HG03139 (cell line): ENCODE measurements at regions not wholly inside any gene's neighbourhood (a gene's known extent, or its start where the extent isn't known, plus 50 kb on each side); places are given as distances from the start of the nearest gene placed in this dataset.

Experiments used
- ATAC-seq: cut with Tn5 transposase; IDR thresholded peaks from one replicate; pipeline ENCODE4 v1.9.1; 2021; ENCODE audit not compliant: unreplicated experiment

DNA sequence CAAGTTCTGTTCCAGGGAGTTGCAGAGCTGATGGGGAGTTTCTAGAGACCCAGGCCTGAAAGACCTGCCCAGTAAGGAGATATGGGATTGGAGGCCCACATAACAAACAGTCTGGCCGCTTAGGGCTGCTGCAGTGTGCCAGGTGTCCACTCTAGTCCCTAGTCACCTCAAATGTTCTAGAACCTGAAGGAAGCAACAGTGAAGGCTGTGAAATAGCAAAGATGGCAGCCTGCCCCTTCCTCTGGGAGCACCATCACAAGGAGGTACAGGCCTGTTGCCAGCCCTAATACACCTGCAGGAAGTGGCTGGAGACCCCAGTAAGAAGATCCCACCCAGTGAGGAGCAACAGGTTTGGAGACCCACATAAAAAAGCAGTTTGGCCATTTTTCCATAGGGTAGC, 783.8 kb upstream of the EDIL3 start:
- no peak for ATAC-seq

DNA sequence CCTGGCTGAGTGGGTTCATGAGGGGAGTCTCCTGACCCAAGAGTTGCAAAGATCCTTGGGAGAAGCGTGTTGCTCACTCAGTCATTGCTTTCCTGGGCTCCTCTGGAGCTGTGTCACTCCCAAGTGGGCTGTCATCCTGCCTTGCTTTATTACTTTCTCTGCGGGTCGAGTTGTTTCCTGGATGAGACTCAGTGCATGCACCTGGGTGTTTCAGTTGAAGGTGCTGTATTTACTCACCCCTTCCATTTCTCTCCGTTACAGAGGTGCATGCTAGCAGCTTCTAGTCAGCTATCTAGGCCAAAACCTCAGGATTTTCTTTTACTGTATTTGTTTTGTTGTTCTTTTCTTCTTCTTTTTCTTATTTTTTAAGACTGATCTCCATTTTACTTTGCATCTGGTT, 785.5 kb upstream of the EDIL3 start:
- ATAC-seq = no peak

DNA sequence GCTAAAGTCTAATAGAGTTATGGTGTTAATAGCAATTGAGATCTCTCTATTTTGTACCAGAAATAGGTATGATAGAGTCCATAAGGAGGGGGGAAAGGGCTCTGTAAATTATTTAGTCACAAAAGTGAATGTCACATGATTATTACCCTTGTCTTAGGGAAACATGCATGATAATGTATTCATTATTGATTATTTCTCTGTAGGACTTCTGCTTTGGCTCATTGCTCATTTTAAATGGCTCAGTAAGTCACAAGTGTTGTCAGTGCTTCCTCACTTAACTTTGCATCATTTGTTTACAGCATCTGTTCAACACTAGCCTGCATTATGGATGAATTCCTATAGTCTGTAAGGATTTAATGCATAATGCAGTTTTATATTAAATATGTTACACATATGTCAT, 788.8 kb upstream of the EDIL3 start:
- ATAC-seq = no peak

DNA sequence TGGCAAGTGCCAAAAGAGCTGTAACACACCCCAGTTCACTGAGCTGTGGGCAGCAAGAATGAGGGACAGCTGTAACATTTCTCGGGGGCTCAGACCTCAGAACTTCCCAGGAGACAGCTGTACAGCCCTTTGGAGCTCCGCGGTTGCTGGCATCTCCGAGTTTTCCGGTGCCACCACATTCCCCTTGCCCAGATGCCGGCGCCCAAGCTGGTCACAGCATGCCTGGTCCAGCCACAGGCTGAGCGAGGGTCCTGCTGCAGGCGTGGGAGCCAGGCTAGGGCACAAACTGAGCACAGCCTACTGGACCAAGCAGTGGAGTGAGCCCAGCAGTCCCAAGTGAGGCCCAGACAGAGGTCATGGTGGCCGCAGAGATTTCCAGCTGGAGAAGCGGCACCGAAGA, 797.7 kb upstream of the EDIL3 start:
- ATAC-seq = no peak

DNA sequence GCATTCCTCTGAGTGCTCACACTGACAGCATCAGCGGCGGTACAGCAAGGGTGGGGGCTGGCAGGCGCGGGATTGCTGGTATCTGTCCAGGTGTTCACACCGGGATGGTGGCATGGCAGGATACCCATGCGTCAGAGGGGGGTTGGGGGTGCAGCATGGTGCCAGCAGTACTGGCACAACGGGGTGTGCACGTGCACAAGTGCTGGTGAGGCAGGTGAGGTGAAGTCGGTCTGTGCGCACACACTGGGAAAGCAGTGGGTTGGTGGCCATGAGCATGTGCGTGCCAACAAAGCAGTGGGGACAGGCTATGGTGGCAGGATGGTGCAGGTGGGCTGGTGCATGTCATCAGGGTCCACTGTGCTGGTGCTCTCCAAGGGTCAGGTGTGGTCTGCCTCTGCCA, 819.6 kb upstream of the EDIL3 start:
- ATAC-seq = no peak

DNA sequence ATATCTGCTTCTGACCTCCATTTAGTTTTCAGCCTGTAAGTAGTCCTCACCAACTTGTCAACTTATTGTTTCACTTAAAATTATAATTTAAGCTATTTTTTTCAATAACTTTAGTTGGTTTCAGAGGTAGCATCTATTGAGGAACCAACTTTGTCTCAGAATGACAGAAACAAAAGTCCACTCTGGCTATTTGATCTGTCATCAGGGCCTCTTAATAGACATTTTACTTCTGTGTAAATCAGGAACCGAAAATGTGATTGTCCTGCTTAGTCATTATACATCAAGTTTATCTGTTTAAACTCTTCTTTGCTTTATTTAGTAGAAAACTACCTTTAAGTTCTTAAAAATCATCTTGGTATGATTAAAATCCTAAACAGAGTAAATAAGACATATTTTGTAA, 820.8 kb upstream of the EDIL3 start:
- ATAC-seq = no peak

DNA sequence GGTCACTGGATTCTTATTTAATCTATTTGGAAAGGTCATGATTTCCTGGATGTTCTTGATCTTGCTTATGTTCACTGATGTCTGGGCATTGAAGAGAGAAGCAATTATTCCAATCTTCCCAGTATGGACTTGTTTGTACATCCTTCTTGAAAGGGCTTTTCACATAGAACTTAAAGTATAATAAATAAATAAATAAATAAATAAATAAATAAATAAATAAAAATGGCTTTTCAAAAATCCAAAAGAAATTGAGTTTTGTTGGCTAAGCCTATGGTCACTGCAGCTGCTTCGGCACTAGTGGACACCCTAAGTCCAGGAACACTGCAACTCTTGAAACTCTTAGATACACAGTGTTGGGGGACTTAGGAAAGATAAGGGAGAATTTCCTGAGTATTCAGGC, 840.7 kb upstream of the EDIL3 start:
- no peak for ATAC-seq

DNA sequence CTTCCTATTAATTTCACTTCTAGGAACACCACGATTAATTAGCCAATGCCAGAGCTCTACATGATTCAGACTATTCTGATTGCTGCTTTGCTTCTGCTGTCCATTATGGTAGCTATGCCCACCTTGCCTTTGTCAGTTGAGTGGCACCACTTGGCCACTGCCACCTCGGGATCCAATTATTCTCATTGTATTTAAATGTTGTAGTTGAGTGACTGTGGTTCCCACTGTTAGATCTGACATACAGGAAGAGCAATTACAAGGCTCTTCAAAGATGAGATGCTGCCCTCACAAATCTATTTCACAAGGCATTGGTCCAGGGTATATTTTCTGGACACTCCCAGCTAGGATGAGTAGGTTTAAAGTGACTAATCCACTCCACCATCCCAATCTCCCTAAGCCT, 864.5 kb upstream of the EDIL3 start:
- no peak for ATAC-seq

DNA sequence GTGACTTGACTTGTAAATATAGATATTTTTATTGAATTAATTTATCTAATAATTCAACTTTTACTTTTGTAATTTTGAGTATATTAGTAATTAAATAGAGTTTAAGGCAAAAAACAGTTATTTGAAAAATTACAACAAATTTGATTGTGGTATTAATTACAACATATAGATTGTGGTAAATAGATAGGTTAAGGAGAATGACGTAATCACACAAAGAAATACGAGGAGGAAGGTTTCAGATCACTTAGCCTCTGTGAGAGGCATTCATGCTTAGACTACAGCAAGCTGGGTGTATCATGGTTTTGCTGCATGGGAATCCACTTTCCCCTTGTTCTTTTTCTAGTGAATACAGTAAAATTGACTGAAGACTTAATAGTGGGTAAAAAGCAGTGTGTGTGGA, 878.4 kb upstream of the EDIL3 start:
- no peak for ATAC-seq

DNA sequence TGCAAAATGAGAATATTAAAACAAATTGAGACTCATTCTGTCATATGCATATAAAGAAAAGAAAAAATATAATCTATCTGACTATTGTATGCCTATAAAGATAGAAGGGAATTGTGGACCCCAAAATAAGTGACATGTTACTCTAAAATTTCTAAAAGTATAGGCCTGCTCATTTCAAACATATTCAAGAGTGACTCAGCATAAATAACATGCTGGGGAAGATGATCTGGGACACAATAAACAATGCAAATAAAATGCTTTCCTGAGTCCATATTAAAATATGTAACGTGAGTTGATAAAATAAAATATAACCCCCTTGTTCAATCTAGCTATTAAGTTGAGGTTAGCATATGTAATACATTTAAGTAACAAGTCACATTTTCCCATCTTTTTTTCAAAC, 882.0 kb upstream of the EDIL3 start:
- ATAC-seq = no peak

DNA sequence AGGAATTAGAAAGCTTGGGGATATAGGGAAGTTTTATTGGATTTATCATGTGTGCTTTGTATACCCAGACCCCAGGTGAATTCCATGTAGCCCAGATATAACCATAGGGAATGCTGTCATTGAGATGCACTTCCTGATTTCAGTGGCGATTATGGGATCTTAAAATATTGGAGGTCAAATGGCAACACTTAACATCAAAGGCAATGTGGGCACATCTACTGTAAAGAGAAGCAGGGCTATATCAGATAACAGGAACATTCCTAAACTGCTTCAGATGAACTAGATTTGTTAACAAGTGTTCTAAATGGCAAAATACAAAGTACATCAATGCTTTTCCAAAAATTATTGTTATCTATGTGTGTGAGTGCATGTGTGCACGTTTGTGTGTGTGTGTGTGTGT, 883.5 kb upstream of the EDIL3 start:
- no peak for ATAC-seq

DNA sequence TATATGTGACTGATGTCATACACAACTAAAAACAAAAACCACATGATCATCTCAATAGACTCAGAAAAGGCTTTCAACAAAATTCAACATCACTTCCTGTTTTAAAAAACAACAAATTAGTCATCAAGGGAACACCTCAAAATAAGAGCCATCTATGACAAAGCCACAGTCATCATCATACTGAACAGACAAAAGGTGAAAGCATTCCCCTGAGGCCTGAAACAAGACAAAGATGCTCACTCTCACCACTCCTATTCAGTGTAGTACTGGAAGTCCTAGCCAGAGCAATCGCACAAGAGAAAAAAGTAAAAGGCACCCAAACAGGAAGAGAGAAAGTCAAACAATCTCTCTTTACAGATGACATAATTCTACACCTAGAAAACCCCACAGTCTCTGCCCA, 893.5 kb upstream of the EDIL3 start:
- ATAC-seq = no peak

DNA sequence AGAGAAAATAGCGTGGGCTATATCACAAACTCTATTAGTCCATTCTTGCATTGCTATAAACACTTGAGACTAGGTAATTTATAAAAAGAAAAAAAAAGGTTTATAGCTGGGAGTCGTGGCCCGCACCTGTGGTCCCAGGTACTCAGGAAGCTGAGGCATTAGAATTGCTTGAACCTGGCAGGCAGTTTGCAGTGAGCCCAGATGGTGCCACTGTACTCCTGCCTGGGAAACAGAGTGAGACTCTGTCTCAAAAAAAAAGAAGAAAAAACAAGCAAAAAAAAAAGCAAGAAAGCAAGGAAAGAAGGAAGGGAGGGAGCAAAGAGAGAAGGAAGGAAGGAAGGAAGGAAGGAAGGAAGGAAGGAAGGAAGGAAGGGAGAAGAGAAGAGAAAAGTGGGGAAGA, 904.2 kb upstream of the EDIL3 start:
- no peak for ATAC-seq

DNA sequence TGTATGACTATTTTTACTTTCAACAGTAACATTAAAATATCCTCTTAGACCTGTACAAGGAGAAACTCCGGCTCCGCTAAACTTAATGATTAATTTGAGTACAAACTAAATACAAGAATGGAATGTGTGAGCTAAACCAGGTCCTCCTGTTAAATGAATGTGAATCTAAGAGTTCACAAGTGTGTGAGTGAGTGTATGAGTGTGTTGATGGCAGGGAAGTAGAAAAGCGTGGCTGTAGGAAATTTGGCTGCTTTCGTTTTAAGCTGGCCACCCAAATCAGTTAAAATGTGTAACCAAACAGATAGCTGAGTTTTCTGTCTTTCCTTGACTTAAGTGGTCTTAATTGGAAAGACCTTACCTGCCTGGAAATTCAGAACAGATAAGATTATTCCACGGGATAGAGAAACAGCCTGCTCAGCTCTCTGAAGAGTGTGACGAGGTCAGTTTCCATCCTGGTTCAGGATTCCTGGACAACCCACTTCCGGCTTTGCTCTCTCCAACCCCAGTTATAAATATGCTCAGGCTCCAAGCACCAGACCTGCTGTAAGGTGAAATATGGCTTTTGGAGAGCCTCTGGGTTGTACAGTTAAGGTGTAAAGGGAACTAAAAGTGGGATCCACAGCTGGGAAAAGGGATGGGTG, 908.6 kb upstream of the EDIL3 start:
- ATAC-seq = no peak

DNA sequence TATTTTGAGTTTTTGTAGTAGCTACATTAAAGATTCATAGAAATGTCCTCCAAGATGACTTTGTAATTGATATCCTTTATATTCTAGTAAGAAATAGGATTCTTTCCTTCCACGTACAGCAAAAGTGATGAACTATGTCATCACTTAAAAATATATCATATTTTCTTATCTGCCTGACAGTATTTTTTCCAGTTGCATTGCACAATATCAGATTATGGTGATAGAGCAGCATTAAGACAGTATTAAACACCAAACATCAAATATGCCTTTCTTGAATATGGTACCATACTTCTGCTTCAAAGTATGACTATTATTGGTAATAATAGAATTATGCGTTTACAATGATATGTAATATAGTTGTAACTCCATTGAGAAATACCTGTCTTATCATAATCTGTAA, 919.8 kb upstream of the EDIL3 start:
- ATAC-seq = no peak

DNA sequence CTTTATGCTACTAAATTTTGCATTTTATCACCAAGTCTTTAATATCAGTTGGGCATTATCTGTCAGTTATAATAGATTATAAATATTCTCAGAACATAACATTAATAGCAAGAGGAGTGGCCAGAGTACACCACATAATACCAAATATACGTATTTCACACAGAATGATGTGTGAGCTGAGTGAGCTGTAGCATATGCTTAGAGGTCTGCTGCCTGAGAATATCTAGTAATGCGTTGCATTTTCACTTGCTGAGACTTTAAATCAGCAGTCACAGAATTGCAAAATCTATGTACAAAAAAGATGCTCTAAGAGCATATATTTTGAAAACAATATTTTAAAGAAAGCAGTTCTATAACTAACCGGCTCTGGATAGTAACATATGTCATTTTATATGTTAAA, 921.1 kb upstream of the EDIL3 start:
- no peak for ATAC-seq

DNA sequence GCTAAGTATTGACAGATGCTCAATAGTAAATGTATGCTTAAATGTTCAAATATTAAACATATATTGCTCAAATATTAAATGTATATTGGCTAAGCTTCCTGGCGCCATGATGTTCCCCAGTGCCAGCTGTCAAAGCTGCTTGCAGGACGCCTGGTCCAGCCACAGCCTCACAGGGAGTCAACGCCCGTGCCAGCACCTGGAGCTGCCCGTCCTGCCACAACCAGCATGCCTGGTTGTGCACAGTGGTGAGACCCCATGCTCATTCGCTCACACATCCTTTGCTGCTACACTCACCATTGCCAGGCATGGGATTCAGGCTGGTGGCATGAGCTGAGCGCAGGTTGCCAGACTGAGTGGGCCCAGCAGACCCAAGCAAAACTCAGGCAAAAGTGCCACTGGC, 926.9 kb upstream of the EDIL3 start:
- no peak for ATAC-seq

DNA sequence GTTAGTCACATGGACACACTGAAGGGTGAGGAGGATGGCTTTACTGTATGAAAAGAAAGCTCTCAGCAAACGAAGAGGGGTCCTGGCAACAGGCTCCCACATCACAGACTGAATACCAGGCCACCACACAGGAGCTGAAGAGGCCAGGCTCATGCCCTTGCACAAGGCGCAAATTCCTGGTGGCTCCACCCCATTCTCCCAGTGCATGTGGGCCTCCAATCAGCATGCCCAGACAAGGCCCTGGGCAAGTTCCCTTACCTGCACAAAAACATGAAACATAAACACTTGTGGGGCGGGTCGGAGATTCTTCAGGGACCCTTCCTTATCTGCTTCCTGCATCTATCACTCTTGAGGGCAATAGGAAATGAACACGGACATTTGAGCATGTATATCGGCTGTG, 935.8 kb upstream of the EDIL3 start:
- ATAC-seq = no peak

DNA sequence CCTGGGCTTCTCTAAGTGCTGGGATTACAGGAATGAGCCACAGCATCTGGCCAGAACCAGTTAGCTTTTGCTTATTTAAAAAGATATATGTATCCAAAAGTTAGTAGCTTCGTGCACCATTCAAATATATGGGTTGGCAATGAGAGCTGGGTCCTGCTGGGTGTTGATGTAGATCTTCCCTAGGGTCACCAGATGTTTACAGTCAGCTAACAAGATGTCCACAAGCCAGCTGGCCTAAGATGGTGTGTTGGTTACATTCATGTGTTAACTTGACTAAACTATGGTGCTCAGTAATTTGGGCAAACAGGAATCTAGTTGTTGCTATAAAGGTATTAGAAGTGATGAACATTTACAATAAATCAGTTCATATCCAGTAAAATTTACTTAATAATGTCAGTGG, 948.6 kb upstream of the EDIL3 start:
- no peak for ATAC-seq

DNA sequence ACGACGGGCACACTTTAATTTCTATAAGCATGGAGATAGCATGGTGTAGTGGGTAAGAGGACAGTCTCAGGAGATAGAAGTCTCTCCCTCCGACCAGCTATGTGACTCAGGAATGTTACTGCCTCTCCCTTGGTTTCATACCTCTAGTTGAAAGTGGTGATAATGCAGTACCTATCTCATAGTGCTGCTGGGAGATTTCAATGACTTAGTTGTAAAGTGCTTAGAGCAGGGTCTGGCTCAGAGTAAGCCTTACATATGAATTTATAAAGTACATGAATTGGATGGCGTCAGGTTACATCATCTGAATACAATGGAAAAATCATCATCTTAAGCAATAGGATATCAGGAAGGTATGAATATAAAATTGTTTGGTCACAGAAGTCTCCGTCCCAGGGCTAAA, 952.8 kb upstream of the EDIL3 start:
- no peak for ATAC-seq

DNA sequence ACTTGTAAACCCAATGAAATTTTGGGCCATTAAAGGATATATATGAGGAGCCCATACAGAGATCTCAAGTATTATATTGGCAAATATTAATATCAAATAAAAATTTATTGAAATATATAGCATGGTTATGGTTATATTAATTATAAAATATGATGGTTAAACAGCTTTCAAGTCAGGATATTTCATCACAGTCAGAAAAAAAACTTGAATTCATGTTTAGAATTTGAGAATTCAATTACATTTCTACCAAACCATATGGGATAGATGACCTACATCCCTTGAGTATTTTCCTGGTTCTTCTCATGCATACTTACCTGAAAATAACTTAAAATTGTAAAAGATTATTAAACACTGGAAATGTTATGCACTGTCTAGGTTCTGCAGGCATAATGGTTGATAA, 956.1 kb upstream of the EDIL3 start:
- no peak for ATAC-seq

DNA sequence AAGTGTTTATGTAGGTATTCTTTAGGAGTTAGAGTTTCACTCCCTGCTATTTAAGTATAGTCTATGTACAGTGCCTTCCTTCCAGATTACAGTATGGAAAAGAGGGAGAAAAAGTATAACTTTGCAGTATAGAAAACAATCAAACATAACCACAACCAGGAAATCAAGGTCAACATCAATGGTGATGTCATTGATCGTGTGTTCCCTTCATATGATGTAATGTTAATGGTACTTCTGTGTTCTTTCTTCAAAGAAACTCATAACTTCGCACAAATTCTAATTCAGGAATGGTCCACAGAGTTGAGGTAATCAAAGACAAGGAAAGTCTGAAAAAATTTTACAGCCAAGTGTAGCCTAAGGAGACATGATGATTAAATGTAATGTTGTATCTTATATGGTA, 961.1 kb upstream of the EDIL3 start:
- no peak for ATAC-seq

DNA sequence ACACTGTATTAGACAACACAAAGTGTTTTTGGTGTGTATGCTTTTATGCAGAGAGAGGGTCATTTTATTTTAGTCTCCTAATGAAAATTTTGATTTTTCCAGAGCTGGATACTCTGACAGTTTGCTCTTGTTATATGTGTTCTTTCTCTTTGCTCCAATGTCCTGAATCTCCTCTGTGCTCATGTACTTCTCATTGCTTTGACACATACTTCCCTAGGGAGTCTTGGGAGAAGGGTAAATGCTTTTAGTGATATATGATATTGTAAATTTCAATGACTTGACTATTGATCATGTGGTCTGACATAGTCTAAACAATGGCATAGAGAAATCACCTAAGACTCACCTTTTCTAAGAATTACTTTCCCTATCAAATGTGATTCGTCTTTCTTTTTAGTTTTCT, 972.6 kb upstream of the EDIL3 start:
- no peak for ATAC-seq

DNA sequence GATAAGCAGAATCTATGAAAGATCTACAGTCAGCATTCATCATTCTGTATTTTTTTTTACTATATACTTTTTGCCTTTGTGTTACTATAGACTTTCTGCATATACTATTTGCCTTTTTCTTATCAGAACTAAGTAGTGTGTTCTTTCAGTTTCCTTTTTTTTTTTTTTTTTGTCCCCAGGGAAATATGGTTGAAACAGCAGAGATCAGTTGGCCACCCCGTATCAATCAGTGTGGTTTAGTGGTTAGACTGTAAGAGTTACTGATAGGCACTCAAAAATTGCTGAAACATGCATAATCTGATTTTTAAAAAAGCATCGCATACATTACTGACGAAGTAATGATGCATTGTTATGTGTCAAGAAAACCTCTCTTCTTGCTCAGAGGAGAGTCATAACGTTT, 990.8 kb upstream of the EDIL3 start:
- no peak for ATAC-seq
